Stimulated activated effector memory CD8-positive, alpha-beta T cell treated with anti-CD3 and anti-CD28 coated beads, Interleukin-12 subunit alpha, Interleukin-12 subunit beta, amount 100 ng/mL, for 72 hours (primary cell): ENCODE measurements at regions not wholly inside any gene's neighbourhood (a gene's known extent, or its start where the extent isn't known, plus 50 kb on each side); places are given as distances from the start of the nearest gene placed in this dataset.
"Not testable (repeated sequence)": the region's sequence is repeated elsewhere in the genome, so short reads cannot be mapped to it uniquely, and the experiment has no call there.

Experiments used
- ATAC-seq: fragments of 150-1000 bp; cut with Tn5 transposase; 2 replicates; pipeline ENCODE4 v1.10.0; 2021
- DNase-seq, 2 donors: peaks; one replicate each; pipeline ENCODE4 v3.0.0; 2021 to 2022; ENCODE audit warnings: low spot score in 2 of 2
- H3K27ac Mint-ChIP-seq: one replicate; pipeline ENCODE4 v1.8.0; 2022; ENCODE audit warnings: mild to moderate bottlenecking, mixed read lengths
- H3K36me3 Mint-ChIP-seq: one replicate; pipeline ENCODE4 v1.8.0; 2022; ENCODE audit warnings: mild to moderate bottlenecking, mixed read lengths
- H3K4me1 Mint-ChIP-seq: one replicate; pipeline ENCODE4 v1.8.0; 2022; ENCODE audit warnings: mixed read lengths
- H3K4me3 Mint-ChIP-seq: one replicate; pipeline ENCODE4 v1.8.0; 2022; ENCODE audit warnings: mild to moderate bottlenecking, mixed read lengths
- H3K9me3 Mint-ChIP-seq: one replicate; pipeline ENCODE4 v1.8.0; 2022; ENCODE audit warnings: mixed read lengths

DNA sequence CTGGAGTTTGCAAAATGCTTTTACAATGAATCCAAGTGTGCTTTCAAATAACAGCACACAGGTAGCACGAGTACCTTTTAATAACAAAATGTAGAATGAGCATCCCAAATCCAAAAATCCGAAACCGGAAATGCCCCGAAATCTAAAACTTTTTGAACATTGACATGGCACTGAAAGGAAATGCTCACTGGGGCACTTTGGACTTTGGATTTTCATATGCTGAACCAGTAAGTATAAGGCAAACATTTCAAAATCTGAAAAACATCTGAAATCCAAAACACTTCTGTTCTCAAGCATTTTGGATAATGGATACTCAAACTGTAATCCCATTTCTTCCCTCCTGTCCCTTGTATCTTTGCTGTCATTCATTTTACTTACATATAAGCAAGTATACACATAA lies 50.1 kb downstream of the GCNT4 start:
- Mint-ChIP-seq H3K9me3 (peaks cover 9% of the 10 kb centered on the region), H3K36me3 (no peaks in the 10 kb centered on the region), H3K4me1 (no peaks in the 10 kb centered on the region), H3K4me3 (no peak overlapping the region), H3K27ac (no peak overlapping the region)
- no peak for ATAC-seq
- DNase-seq, result no peak

DNA sequence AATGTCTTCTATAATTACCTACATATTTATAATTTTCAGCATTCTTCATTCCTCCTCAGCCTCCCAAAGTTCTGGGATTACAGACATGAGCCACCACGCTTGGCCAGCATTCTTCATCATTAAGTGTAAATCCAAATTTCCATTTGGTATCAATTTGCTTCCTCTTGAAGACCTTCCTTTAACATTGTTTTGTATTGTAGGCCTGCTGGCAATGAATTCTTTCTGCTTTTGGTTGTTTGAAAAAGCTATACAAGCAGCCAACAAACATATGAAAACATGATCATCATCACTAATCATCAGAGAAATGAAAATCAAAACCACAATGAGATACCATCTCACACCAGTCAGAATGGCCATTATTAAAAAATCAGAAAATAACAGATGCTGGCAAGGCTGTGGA lies 56.4 kb downstream of the GCNT4 start:
- DNase-seq (no peak), ATAC-seq (no peak)
- Mint-ChIP-seq H3K36me3 (no peaks in the 10 kb centered on the region), H3K27ac (no peak overlapping the region), H3K4me3 (no peak overlapping the region), H3K9me3 (no peaks in the 10 kb centered on the region), H3K4me1 (no peaks in the 10 kb centered on the region)

DNA sequence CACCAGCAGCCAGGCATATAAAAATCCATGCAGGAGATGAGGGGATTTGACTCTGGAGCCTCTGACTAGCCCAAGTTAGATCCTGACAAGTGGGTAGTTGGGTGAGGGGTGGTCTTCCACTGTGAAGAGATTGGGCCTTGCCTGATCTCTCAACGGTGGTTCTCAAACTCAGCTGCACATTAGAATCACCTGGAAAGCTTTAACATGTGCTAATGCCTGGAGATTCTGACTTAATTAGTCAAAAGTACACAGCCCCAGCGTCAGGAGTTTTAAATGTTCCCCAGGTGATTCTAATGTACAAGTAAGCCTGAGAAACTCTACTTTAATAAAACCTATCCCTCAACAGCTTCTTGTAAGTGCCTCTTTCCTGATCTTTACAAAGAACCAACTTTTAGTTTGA lies 57.5 kb downstream of the GCNT4 start:
- DNase-seq, result no peak
- no peaks in the 10 kb centered on the region for H3K36me3 Mint-ChIP-seq
- H3K9me3 Mint-ChIP-seq, result no peaks in the 10 kb centered on the region
- no peak overlapping the region for H3K4me3 Mint-ChIP-seq
- no peak overlapping the region for H3K27ac Mint-ChIP-seq
- ATAC-seq, result no peak
- no peaks in the 10 kb centered on the region for H3K4me1 Mint-ChIP-seq

DNA sequence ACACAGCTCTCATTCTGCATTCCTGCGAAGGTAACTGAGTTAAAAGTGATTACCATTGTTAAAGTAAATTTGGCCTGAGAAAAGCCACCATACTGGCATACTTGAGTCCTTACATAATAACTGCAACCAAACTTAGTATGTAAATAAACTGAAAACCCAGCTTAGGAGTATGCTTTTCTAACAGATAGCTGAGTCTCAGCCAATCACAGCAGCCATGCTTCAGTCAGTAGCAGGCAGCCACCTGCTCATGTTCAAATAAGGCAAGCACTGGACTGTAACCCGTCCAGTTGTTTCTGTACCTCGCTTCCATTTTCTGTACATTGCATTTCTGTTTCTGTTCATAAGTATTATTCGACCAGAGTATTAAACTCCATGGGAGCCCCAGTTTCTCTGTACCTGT lies 58.6 kb downstream of the GCNT4 start:
- no peak for DNase-seq
- Mint-ChIP-seq H3K9me3 (no peaks in the 10 kb centered on the region), H3K4me3 (no peak overlapping the region), H3K36me3 (no peaks in the 10 kb centered on the region), H3K27ac (no peak overlapping the region), H3K4me1 (no peaks in the 10 kb centered on the region)
- no peak for ATAC-seq

DNA sequence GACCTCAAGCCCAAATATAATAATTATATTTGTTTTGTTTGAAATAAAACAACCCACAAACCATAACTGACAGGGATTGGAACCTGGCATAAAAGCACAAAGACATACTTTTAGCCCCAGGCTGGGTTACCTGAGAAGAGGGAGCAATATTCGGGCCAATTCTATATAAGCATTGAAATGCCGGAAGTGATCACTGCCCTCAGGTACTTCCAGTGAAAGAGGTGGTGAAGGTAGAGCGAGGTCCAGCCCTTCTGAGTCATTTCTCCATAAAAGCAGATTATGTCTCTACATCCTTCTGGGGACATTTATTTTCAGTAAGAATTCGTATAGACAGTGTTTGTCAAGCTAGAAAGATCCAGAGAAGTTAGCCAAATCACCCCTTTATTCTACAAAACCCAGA lies 59.6 kb downstream of the GCNT4 start:
- Mint-ChIP-seq H3K9me3 (peaks cover 2% of the 10 kb centered on the region), H3K27ac (no peak overlapping the region), H3K36me3 (no peaks in the 10 kb centered on the region), H3K4me3 (no peak overlapping the region), H3K4me1 (no peaks in the 10 kb centered on the region)
- ATAC-seq (no peak), DNase-seq (no peak)

DNA sequence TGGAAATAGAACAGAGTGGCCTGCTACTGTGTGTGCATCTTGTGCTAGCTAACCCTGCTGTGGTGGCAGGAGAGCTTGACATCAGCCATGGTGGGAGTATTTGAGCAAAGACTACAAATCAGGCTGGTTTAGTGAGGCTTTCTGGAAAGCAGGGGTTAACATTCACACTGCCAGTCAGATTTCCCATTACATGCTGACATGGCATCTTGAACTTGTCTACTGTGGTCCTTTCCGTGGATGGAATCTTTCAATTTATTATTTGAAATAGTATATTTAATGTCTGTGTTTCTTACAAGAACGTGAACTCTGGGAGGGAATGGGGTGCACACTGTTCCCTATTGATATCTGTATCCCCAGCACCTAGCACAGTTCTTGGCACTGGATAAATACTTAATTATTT lies 60.8 kb downstream of the GCNT4 start:
- Mint-ChIP-seq H3K36me3 (no peaks in the 10 kb centered on the region), H3K4me1 (no peaks in the 10 kb centered on the region), H3K9me3 (peaks cover 2% of the 10 kb centered on the region), H3K4me3 (no peak overlapping the region), H3K27ac (no peak overlapping the region)
- ATAC-seq (no peak), DNase-seq (no peak)

DNA sequence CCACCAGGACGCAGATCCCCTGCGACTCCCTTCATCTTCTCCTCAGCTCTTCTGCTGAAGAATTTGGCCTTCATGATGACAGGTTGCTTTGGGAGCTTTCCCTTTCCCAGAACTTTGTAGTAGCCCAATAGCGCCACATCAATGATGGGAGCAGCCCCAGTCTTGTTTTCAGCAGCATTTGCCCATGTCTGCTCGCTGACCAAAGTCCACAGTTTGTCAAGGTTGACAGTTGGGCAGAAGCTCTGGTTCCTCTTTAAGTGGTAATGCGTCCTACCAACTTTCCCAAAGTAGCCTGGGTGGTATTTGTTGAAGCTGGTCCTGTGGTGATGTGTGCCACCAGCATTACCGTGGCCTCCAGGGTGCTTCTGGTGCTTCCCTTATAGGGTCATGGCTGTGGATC lies 62.2 kb downstream of the GCNT4 start:
- no peak for ATAC-seq
- no peak for DNase-seq
- Mint-ChIP-seq H3K36me3 (no peaks in the 10 kb centered on the region), H3K4me3 (no peak overlapping the region), H3K27ac (no peak overlapping the region), H3K4me1 (no peaks in the 10 kb centered on the region), H3K9me3 (peaks cover 2% of the 10 kb centered on the region)

DNA sequence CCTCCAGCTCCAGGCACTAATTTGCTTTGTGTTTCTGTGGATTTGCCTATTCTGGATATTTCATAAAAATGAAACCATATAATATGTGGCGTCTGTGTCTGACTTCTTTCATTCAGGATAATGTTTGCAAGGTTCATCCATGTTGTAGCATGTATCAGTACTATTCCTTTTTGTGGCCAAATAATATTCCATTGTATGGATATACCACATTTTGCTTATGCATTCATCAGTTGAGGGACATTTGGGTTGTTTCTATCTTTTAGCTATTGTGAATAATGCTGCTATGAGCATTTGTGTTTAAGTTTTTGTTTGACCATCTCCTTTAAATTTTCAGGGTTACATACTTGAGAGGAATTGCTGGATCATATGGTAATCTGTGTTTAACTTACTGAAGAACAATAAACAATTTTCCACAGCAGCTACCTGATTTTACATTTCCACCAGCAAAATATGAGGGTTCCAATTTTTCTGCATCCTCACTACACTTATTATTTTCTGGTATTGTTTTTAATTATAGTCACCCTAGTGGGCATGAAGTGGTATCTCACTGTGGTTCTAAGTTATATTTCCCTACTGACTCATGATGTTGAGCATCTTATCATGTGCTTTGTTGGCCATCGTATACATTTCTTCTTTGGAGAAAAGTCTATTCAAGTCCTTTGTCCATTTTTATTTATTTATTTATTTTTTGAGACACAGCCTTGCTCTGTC lies 63.9 kb downstream of the GCNT4 start:
- no peaks in the 10 kb centered on the region for H3K4me1 Mint-ChIP-seq
- H3K4me3 Mint-ChIP-seq, result no peak overlapping the region
- H3K36me3 Mint-ChIP-seq, result no peaks in the 10 kb centered on the region
- ATAC-seq (no peak), DNase-seq (no peak)
- peaks cover 2% of the 10 kb centered on the region for H3K9me3 Mint-ChIP-seq
- H3K27ac Mint-ChIP-seq, result no peak overlapping the region

DNA sequence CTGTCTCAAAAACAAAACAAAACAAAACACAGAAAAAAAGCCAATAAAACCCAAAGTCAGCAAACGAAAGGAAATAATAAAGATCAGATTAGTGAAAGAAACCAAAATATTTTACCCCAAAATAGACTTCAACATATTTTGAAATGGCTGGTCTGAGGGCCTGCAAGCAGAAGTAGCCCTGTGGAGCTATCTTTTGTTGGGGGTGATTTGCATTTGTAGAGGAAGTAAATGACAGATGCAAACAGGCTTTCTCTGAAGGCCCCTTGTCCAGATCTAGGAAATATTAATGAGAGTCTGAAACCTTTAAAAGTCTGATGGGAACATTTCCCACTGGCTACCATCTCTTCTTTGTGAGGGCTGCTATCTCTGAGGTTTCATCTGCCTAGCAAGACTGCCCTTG lies 74.0 kb downstream of the GCNT4 start:
- DNase-seq (no peak), ATAC-seq (no peak)
- Mint-ChIP-seq H3K36me3 (no peaks in the 10 kb centered on the region), H3K27ac (no peak overlapping the region), H3K9me3 (peaks cover 3% of the 10 kb centered on the region), H3K4me1 (peaks cover 34% of the 10 kb centered on the region), H3K4me3 (no peak overlapping the region)

DNA sequence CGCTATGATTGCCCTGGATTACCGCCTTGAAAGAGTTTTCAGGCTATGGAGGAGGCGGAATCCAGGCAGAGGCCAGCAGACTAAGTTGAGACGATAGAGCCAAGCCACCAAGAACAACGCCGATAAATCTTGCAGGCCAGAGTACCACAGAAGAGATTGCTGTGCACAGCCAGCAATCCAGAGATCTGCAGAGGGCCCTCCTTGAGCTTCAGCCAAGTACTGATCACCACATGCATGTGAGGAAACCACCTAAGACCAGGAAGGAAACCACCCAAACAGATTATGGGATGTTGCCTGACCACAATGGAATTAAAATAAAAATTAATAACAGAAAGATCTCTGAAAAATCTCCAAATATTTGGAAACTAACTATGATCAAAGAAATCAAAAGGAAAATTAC lies 74.9 kb downstream of the GCNT4 start:
- H3K4me3 Mint-ChIP-seq, result no peak overlapping the region
- no peak overlapping the region for H3K27ac Mint-ChIP-seq
- peaks cover 3% of the 10 kb centered on the region for H3K9me3 Mint-ChIP-seq
- no peaks in the 10 kb centered on the region for H3K36me3 Mint-ChIP-seq
- no peak for ATAC-seq
- peaks cover 34% of the 10 kb centered on the region for H3K4me1 Mint-ChIP-seq
- DNase-seq, result no peak

DNA sequence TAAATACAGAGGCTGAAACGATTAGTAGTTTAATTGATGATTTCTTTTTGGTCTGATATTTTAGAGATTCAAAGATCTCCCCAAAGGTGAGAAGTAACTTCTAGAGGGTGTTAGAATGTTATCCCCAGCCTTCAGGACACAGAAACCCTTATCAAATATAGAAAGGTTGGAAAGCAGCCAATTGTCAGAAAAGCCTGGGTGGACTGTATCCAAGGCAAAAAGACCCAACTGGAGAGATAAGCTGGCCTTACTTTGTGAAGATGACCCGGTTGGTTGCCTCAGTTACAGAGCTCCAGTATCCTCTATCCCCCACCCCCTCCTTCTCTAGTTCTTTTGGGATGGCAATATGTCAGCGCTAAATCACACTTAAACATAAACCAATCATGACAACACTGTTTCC lies 75.7 kb downstream of the GCNT4 start:
- Mint-ChIP-seq H3K4me3 (no peak overlapping the region), H3K27ac (peak overlapping the region; percentile 71), H3K4me1 (peaks cover 34% of the 10 kb centered on the region)

DNA sequence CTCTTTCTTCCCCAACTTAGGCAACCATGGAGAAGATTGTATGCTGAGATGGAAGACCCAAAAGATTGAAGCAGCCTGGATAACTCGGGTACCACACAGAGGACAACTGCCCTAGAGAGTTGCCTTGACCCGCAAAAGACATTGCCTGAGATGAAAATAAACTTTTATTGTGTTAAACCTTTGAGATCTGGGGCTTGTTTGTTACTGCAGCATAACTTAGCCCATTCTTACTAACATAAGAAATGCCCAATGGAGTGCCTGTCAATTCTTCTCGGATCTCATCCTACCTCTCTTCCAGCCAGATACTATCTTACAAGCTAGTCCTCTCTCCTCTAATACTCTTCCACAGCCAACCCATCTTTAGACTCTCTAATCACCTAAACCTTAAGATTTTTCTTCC lies 76.8 kb downstream of the GCNT4 start:
- peak overlapping the region; percentile 71 for H3K27ac Mint-ChIP-seq
- ATAC-seq (no peak), DNase-seq (no peak)
- no peaks in the 10 kb centered on the region for H3K36me3 Mint-ChIP-seq
- H3K4me3 Mint-ChIP-seq, result no peak overlapping the region
- H3K9me3 Mint-ChIP-seq, result peaks cover 3% of the 10 kb centered on the region
- H3K4me1 Mint-ChIP-seq, result peaks cover 34% of the 10 kb centered on the region

More for the DNA sequence above, 75.7 kb downstream of the GCNT4 start:
- peaks cover 3% of the 10 kb centered on the region for H3K9me3 Mint-ChIP-seq
- no peak for ATAC-seq
- no peaks in the 10 kb centered on the region for H3K36me3 Mint-ChIP-seq
- no peak for DNase-seq

DNA sequence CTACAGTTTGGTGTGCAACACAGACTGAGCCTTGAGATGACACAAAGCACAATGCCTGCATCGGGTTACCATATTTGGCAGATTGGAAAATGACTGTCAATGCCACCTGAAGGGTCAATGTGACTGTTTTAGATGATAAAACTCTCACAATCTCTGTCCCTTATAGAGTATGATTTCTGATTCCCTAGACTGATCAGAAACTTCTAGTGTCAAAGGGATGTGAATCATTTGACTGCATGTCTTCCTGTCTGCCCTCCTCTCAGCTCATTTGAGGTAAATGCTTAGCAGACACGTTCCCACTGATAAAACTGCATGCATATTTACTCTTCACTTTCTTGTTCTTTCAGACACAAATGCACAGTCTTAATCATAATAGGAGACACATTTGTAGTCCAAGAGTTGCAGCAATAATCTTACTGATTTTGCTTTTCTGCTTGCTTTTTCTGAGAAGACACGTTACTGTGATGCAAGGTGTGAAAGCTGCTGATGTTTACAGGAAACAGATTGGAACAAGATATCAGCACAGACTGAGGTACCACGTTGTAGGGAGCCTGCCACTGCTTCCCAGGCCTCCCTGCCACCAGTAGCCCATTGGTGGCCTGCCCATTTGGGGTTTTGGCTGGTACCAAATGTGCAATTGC lies 77.8 kb downstream of the GCNT4 start:
- peak overlapping the region; percentile 16 for H3K4me3 Mint-ChIP-seq
- peak overlapping the region; percentile 71 for H3K27ac Mint-ChIP-seq
- H3K9me3 Mint-ChIP-seq, result peaks cover 3% of the 10 kb centered on the region
- no peaks in the 10 kb centered on the region for H3K36me3 Mint-ChIP-seq
- DNase-seq (peak in 1 of 2 donors; percentile 52), ATAC-seq (peak; percentile 95)
- H3K4me1 Mint-ChIP-seq, result peaks cover 34% of the 10 kb centered on the region

DNA sequence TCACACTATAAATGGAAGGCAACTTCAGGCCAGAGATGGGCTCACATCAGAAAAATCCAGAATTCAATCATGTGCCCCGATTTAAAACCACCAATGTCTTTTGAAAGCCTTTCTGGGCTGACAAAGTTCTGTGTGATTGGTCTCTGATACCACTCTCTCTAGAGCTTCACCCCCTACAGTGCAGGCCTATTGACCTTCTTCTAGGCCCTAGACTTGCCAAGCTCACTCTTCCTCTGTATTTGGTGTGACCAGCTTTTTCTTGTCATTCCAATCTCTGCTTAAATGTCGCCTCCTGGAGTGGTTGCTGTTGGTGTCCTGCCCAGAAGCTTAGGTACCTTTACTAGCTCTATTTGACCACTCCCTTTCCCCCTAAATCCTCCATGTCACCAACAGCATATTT lies 78.7 kb downstream of the GCNT4 start:
- ATAC-seq (no peak), DNase-seq (no peak)
- Mint-ChIP-seq H3K36me3 (no peaks in the 10 kb centered on the region), H3K27ac (peak overlapping the region; percentile 71), H3K4me1 (peaks cover 34% of the 10 kb centered on the region), H3K9me3 (peaks cover 3% of the 10 kb centered on the region), H3K4me3 (no peak overlapping the region)

DNA sequence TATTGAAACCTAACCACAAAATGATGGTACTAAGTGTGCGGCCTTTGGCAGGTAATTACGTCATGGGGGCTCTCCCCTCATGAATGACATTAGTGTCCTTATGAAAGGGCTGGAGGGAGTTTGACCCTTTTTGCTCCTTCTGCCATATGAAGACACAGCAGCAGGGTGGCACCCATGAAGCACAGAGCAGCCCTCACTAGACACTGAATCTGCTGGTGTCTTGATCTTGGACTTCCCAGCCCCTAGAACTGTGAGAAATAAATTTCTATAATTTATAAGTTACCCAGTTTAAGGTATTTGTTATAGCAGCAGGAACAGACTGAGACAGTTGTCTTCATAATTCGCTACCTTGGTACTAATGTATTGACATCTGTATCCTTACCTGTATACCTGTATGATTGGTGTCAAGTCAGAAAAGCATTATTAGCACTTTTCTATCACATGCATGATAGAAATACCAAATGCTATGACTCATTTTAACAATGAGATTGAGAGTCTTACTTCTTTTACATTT lies 80.4 kb downstream of the GCNT4 start:
- Mint-ChIP-seq H3K4me3 (no peak overlapping the region), H3K27ac (no peak overlapping the region), H3K36me3 (no peaks in the 10 kb centered on the region), H3K9me3 (peaks cover 3% of the 10 kb centered on the region), H3K4me1 (peaks cover 27% of the 10 kb centered on the region)
- DNase-seq (no peak), ATAC-seq (no peak)

DNA sequence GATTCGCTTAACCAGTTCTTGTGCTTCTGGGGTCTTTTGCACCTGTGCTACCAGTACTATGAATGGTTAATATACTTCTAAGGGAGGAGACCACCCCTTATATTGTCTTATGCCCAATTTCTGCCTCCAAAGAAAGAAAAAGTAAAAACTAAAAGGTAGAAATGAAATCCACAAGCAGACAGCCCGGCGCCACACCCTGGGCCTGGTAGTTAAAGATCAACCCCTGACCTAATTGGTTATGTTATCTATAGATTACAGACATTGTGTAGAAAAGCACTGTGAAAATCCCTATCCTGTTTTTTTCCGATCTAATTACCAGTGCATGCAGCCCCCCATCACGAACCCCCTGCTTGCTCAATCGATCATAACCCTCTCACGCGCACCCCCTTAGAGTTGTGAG lies 81.5 kb downstream of the GCNT4 start:
- H3K36me3 Mint-ChIP-seq, H3K4me3 Mint-ChIP-seq, H3K27ac Mint-ChIP-seq, ATAC-seq, DNase-seq, H3K9me3 Mint-ChIP-seq: not testable (repeated sequence)
- peaks cover 24% of the 10 kb centered on the region for H3K4me1 Mint-ChIP-seq
